ENCODE measurements at regions not wholly inside any gene's neighbourhood (a gene's known extent, or its start where the extent isn't known, plus 50 kb on each side); places are given as distances from the start of the nearest gene placed in this dataset.

GRCh38 chr1:31509124-31510072 lies 66.9 kb upstream of the TINAGL1 start:
- intact Hi-C loops (cut with DNase I): no loop called here

GRCh38 chr1:31510304-31510703 lies 66.0 kb upstream of the TINAGL1 start:
- no peak overlapping the region for H3K27ac ChIP-seq
- TF ChIP-seq CTCF (IDR thresholded peaks at IDR 0.05): no peak
- no peak for TF ChIP-seq POLR2A (IDR thresholded peaks at IDR 0.05)
- TF ChIP-seq POLR2AphosphoS5 (IDR thresholded peaks at IDR 0.05; ENCODE audit: insufficient read depth in 1 of 2, low read depth in 1 of 2): no peak
- intact Hi-C loops (cut with DNase I): no loop called here

More at GRCh38 chr1:31509124-31510072, 66.9 kb upstream of the TINAGL1 start:
- H3K27me3 ChIP-seq: no peaks in the 10 kb centered on the region
- H3K4me1 ChIP-seq: no peaks in the 10 kb centered on the region
- no peaks in the 10 kb centered on the region for H3K9me3 ChIP-seq
- H3K36me3 ChIP-seq: no peaks in the 10 kb centered on the region
- no peak overlapping the region for H3K4me3 ChIP-seq
- no peak overlapping the region for H3K27ac ChIP-seq
- DNase-seq (ENCODE audit: extremely low spot score in 2 of 2): no peak
- TF ChIP-seq POLR2A (IDR thresholded peaks at IDR 0.05) (no peak), CTCF (IDR thresholded peaks at IDR 0.05) (no peak), POLR2AphosphoS5 (IDR thresholded peaks at IDR 0.05; ENCODE audit: insufficient read depth in 1 of 2, low read depth in 1 of 2) (no peak)

GRCh38 chr1:31510853-31511789 lies 65.2 kb upstream of the TINAGL1 start:
- intact Hi-C loops (cut with DNase I): no loop called here
- TF ChIP-seq POLR2A (IDR thresholded peaks at IDR 0.05) (no peak), CTCF (IDR thresholded peaks at IDR 0.05) (no peak), POLR2AphosphoS5 (IDR thresholded peaks at IDR 0.05; ENCODE audit: insufficient read depth in 1 of 2, low read depth in 1 of 2) (no peak)
- no peak overlapping the region for H3K4me3 ChIP-seq
- DNase-seq (ENCODE audit: extremely low spot score in 2 of 2): no peak
- H3K9me3 ChIP-seq: no peaks in the 10 kb centered on the region
- H3K27ac ChIP-seq: no peak overlapping the region
- H3K27me3 ChIP-seq: no peaks in the 10 kb centered on the region
- no peaks in the 10 kb centered on the region for H3K36me3 ChIP-seq
- H3K4me1 ChIP-seq: no peaks in the 10 kb centered on the region

More at GRCh38 chr1:31510304-31510703, 66.0 kb upstream of the TINAGL1 start:
- no peak for DNase-seq (ENCODE audit: extremely low spot score in 2 of 2)
- Histone ChIP-seq H3K9me3 (no peaks in the 10 kb centered on the region), H3K4me3 (no peak overlapping the region), H3K27me3 (no peaks in the 10 kb centered on the region), H3K36me3 (no peaks in the 10 kb centered on the region), H3K4me1 (no peaks in the 10 kb centered on the region)

- Histone ChIP-seq H3K27ac (no peak overlapping the region), H3K9me3 (no peaks in the 10 kb centered on the region), H3K4me1 (no peaks in the 10 kb centered on the region), H3K36me3 (no peaks in the 10 kb centered on the region), H3K27me3 (no peaks in the 10 kb centered on the region), H3K4me3 (no peak overlapping the region)
- no peak for TF ChIP-seq POLR2A (IDR thresholded peaks at IDR 0.05)
- TF ChIP-seq POLR2AphosphoS5 (IDR thresholded peaks at IDR 0.05; ENCODE audit: insufficient read depth in 1 of 2, low read depth in 1 of 2): no peak
- no peak for TF ChIP-seq CTCF (IDR thresholded peaks at IDR 0.05)
- DNase-seq (ENCODE audit: extremely low spot score in 2 of 2): no peak
- intact Hi-C loops (cut with DNase I): no loop called here
These were observed 64.3 kb upstream of the TINAGL1 start for GRCh38 chr1:31511848-31512615.

Measured in vagina (tissue), 2 donors.